H1 (cell line): ENCODE measurements at regions not wholly inside any gene's neighbourhood (a gene's known extent, or its start where the extent isn't known, plus 50 kb on each side); places are given as distances from the start of the nearest gene placed in this dataset.

Experiments
- ASH2L ChIP-seq: fragments of 200-600, 300-600 bp; sonication (generic); IDR thresholded peaks from one replicate; pipeline ENCODE4 v1.7.1; 2017; ENCODE audit warnings: low read length
- BCL11A ChIP-seq, 2 experiments: IDR thresholded peaks; one replicate each; pipeline ENCODE4 v1.6.1; 2011; ENCODE audit warnings: low read depth in 2 of 2, low read length in 2 of 2, mild to moderate bottlenecking in 2 of 2
- CTBP2 ChIP-seq: IDR thresholded peaks from 2 replicates; pipeline ENCODE4 v1.7.0; 2011; ENCODE audit warnings: borderline replicate concordance, mild to moderate bottlenecking, moderate library complexity, mixed read lengths, low read length; ENCODE audit not compliant: insufficient read depth, insufficient read length
- EGR1 ChIP-seq: IDR thresholded peaks from 2 replicates; pipeline ENCODE4 v1.6.1; 2011; ENCODE audit warnings: low read depth, low read length, borderline replicate concordance
- EP300 ChIP-seq, 2 experiments: IDR thresholded peaks; 1 replicate in 1 of 2; 2 replicates in 1 of 2; pipeline ENCODE4 v1.6.1; 2011 to 2012; ENCODE audit warnings: low read depth in 2 of 2, low read length in 2 of 2, mild to moderate bottlenecking in 2 of 2, borderline replicate concordance in 1 of 2, inconsistent platforms in 1 of 2, moderate library complexity in 1 of 2
- FOSL1 ChIP-seq: IDR thresholded peaks from 2 replicates; pipeline ENCODE4 v1.6.1; 2011; ENCODE audit warnings: mild to moderate bottlenecking, low read depth, low read length, moderate library complexity; ENCODE audit not compliant: insufficient read depth
- JUN ChIP-seq: IDR thresholded peaks from 2 replicates; pipeline ENCODE4 v1.6.1; 2011; ENCODE audit warnings: low read depth, mild to moderate bottlenecking, improper control_type of control experiment, low read length
- MAX ChIP-seq: IDR thresholded peaks from 2 replicates; pipeline ENCODE4 v1.6.1; 2012; ENCODE audit warnings: inconsistent platforms
- POLR2A ChIP-seq, 2 experiments: IDR thresholded peaks; 1 replicate in 1 of 2; 2 replicates in 1 of 2; pipeline ENCODE4 v1.6.1; 2011; ENCODE audit warnings: low read depth in 2 of 2, low read length in 2 of 2, mild to moderate bottlenecking in 2 of 2; ENCODE audit errors: control extremely low read depth in 1 of 2
- POU5F1 ChIP-seq: IDR thresholded peaks from 2 replicates; pipeline ENCODE4 v1.6.1; 2011; ENCODE audit warnings: low read depth, mild to moderate bottlenecking, low read length, moderate library complexity
- RAD21 ChIP-seq, 2 experiments: IDR thresholded peaks in 1 of 2; conservative IDR thresholded peaks in 1 of 2; 2 replicates each; pipeline ENCODE4 v1.6.1; 2011; ENCODE audit warnings: low read depth in 2 of 2, low read length in 2 of 2, improper control_type of control experiment in 1 of 2, inconsistent platforms in 1 of 2, mild to moderate bottlenecking in 1 of 2, moderate library complexity in 1 of 2
- SP1 ChIP-seq: IDR thresholded peaks from 2 replicates; pipeline ENCODE4 v1.6.1; 2011; ENCODE audit warnings: low read depth, low read length
- SP2 ChIP-seq: IDR thresholded peaks from 2 replicates; pipeline ENCODE4 v1.6.1; 2012; ENCODE audit warnings: mild to moderate bottlenecking, low read length, inconsistent platforms
- TF ChIP-seq, protein P1 (sequence below), 3 experiments: IDR thresholded peaks; 1 replicate in 2 of 3; 2 replicates in 1 of 3; pipeline versions ENCODE4 v1.5.1 to v1.6.1; 2011; ENCODE audit warnings: low read length in 3 of 3, mild to moderate bottlenecking in 3 of 3, inconsistent platforms in 2 of 3, low read depth in 1 of 3, moderate library complexity in 1 of 3; ENCODE audit not compliant: insufficient read depth in 1 of 3; ENCODE audit errors: control extremely low read depth in 1 of 3

DNA sequence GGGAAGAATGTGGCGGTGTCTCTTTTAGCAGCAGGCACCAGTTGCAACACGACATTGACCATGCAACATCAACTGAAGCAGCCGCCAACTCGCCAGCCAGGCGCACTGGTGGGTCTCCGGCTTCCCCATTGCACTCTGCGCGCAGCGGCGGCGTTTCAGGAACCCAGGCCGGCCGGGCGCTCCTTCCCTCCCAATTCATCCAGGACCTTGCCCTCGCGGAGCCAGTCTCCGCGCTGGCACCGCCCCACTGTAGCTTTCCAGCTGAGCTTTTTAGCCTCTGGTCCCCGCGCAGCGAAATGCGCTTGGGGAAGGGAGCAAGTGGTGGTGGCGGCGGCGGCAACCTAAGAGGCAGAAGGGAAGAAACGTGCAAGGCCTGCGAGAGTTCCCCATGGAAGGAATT lies 297.9 kb upstream of the RIMS1 start:
- TF ChIP-seq POU5F1: no peak
- TF ChIP-seq, protein P1, sequence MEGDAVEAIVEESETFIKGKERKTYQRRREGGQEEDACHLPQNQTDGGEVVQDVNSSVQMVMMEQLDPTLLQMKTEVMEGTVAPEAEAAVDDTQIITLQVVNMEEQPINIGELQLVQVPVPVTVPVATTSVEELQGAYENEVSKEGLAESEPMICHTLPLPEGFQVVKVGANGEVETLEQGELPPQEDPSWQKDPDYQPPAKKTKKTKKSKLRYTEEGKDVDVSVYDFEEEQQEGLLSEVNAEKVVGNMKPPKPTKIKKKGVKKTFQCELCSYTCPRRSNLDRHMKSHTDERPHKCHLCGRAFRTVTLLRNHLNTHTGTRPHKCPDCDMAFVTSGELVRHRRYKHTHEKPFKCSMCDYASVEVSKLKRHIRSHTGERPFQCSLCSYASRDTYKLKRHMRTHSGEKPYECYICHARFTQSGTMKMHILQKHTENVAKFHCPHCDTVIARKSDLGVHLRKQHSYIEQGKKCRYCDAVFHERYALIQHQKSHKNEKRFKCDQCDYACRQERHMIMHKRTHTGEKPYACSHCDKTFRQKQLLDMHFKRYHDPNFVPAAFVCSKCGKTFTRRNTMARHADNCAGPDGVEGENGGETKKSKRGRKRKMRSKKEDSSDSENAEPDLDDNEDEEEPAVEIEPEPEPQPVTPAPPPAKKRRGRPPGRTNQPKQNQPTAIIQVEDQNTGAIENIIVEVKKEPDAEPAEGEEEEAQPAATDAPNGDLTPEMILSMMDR (IDR thresholded peaks at IDR 0.05; ENCODE audit: control extremely low read depth in 1 of 3, insufficient read depth in 1 of 3, low read depth in 1 of 3, low read length in 3 of 3): no peak
- TF ChIP-seq MAX: no peak
- TF ChIP-seq RAD21 (IDR thresholded peaks at IDR 0.05 in 1 of 2, conservative IDR thresholded peaks at IDR 0.05 in 1 of 2; ENCODE audit: low read depth in 2 of 2, low read length in 2 of 2): no peak
- no peak for TF ChIP-seq CTBP2
- no peak for TF ChIP-seq JUN
- no peak for TF ChIP-seq SP2
- TF ChIP-seq POLR2A (IDR thresholded peaks at IDR 0.05; ENCODE audit: control extremely low read depth in 1 of 2, low read depth in 2 of 2, low read length in 2 of 2): no peak
- no peak for TF ChIP-seq SP1
- no peak for TF ChIP-seq EP300 (IDR thresholded peaks at IDR 0.05; ENCODE audit: borderline replicate concordance in 1 of 2, low read depth in 2 of 2, low read length in 2 of 2)
- TF ChIP-seq BCL11A (IDR thresholded peaks at IDR 0.05; ENCODE audit: low read depth in 2 of 2, low read length in 2 of 2): no peak
- no peak for TF ChIP-seq EGR1
- no peak for TF ChIP-seq FOSL1
- TF ChIP-seq ASH2L: no peak
